SU-DHL-6 (cell line): ENCODE measurements at regions not wholly inside any gene's neighbourhood (a gene's known extent, or its start where the extent isn't known, plus 50 kb on each side); places are given as distances from the start of the nearest gene placed in this dataset.

ENCODE experiments used
- EZH2phosphoT487 ChIP-seq: fragments of 200-600 bp; sonication (generic), shearing (Covaris generic); conservative IDR thresholded peaks from 2 replicates; pipeline ENCODE4 v1.6.1; 2018; ENCODE audit warnings: mild to moderate bottlenecking, antibody characterized with exemption, low read length, moderate library complexity, mixed read lengths
- TF ChIP-seq, protein P1 (sequence below): fragments of 200-600 bp; sonication (generic); IDR thresholded peaks from one replicate; pipeline ENCODE4 v1.5.1; 2017; ENCODE audit warnings: antibody characterized with exemption, mild to moderate bottlenecking, low read length, moderate library complexity; ENCODE audit not compliant: insufficient read depth, poor library complexity, severe bottlenecking

- TF ChIP-seq, protein P1, sequence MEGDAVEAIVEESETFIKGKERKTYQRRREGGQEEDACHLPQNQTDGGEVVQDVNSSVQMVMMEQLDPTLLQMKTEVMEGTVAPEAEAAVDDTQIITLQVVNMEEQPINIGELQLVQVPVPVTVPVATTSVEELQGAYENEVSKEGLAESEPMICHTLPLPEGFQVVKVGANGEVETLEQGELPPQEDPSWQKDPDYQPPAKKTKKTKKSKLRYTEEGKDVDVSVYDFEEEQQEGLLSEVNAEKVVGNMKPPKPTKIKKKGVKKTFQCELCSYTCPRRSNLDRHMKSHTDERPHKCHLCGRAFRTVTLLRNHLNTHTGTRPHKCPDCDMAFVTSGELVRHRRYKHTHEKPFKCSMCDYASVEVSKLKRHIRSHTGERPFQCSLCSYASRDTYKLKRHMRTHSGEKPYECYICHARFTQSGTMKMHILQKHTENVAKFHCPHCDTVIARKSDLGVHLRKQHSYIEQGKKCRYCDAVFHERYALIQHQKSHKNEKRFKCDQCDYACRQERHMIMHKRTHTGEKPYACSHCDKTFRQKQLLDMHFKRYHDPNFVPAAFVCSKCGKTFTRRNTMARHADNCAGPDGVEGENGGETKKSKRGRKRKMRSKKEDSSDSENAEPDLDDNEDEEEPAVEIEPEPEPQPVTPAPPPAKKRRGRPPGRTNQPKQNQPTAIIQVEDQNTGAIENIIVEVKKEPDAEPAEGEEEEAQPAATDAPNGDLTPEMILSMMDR, result no peak
- no peak for TF ChIP-seq EZH2phosphoT487
These were observed 80.1 kb upstream of the MARCKS start for GRCh38 chr6:113776998-113777397.
